Keratinocyte (primary cell): ENCODE measurements at regions not wholly inside any gene's neighbourhood (a gene's known extent, or its start where the extent isn't known, plus 50 kb on each side); places are given as distances from the start of the nearest gene placed in this dataset.

ENCODE experiments used
- DNase-seq: peaks from one replicate; pipeline ENCODE4 v3.0.0-alpha.2; 2011; ENCODE audit warnings: low read depth, missing footprints, low spot score
- FAIRE-seq: peaks from 2 replicates; lab custom pipeline; 2011; peaks lifted over from hg19 to GRCh38; lab: Jason Lieb, UNC
- H2AFZ ChIP-seq: 2 replicates; pipeline ENCODE4 v1.6.0; 2012; ENCODE audit warnings: low read length, control low read depth, inconsistent platforms; ENCODE audit not compliant: control insufficient read depth
- H3K27ac ChIP-seq: 2 replicates; pipeline ENCODE4 v1.5.1; 2011; ENCODE audit warnings: low read length; ENCODE audit not compliant: control insufficient read depth, insufficient read depth
- H3K27me3 ChIP-seq: 3 replicates; pipeline ENCODE4 v1.6.0; 2011; ENCODE audit warnings: low read length; ENCODE audit not compliant: control insufficient read depth, insufficient read depth; ENCODE audit errors: extremely low read depth
- H3K36me3 ChIP-seq, 2 experiments: 2 replicates in 1 of 2; 3 replicates in 1 of 2; pipeline ENCODE4 v1.5.1; 2011; ENCODE audit warnings: low read length in 2 of 2, mild to moderate bottlenecking in 1 of 2; ENCODE audit not compliant: control insufficient read depth in 2 of 2, insufficient read depth in 2 of 2; ENCODE audit errors: extremely low read depth in 1 of 2
- H3K4me1 ChIP-seq: 3 replicates; pipeline ENCODE4 v1.5.1; 2011; ENCODE audit warnings: low read length; ENCODE audit not compliant: control insufficient read depth, insufficient read depth; ENCODE audit errors: extremely low read depth
- H3K4me2 ChIP-seq: 3 replicates; pipeline ENCODE4 v1.6.0; 2011; ENCODE audit warnings: low read depth, low read length; ENCODE audit not compliant: control insufficient read depth, insufficient read depth; ENCODE audit errors: extremely low read depth
- H3K4me3 ChIP-seq, 3 experiments: fragments of 200-600 bp in 1 of 3; sonication (generic) in 1 of 3; 2 replicates in 2 of 3; 3 replicates in 1 of 3; pipeline ENCODE4 v1.5.1; 2011 to 2016; ENCODE audit warnings: low read length in 3 of 3, mild to moderate bottlenecking in 3 of 3, control low read depth in 2 of 3, inconsistent platforms in 1 of 3, low read depth in 1 of 3, mixed read lengths in 1 of 3, mixed run types in 1 of 3, moderate library complexity in 1 of 3; ENCODE audit not compliant: control insufficient read depth in 2 of 3, insufficient read depth in 2 of 3; ENCODE audit errors: extremely low read depth in 1 of 3
- H3K79me2 ChIP-seq: 2 replicates; pipeline ENCODE4 v1.6.0; 2012; ENCODE audit warnings: low read length; ENCODE audit not compliant: control insufficient read depth, insufficient read depth
- H3K9ac ChIP-seq: 3 replicates; pipeline ENCODE4 v1.6.0; 2011; ENCODE audit warnings: low read length; ENCODE audit not compliant: control insufficient read depth, insufficient read depth; ENCODE audit errors: extremely low read depth
- H3K9me1 ChIP-seq: 3 replicates; pipeline ENCODE4 v1.6.0; 2011; ENCODE audit warnings: low read length; ENCODE audit not compliant: control insufficient read depth, insufficient read depth; ENCODE audit errors: extremely low read depth
- H3K9me3 ChIP-seq: 2 replicates; pipeline ENCODE4 v1.5.1; 2012; ENCODE audit warnings: low read depth, low read length; ENCODE audit not compliant: control insufficient read depth
- H4K20me1 ChIP-seq: 3 replicates; pipeline ENCODE4 v1.6.0; 2011; ENCODE audit warnings: low read length; ENCODE audit not compliant: control insufficient read depth, insufficient read depth; ENCODE audit errors: extremely low read depth
- EZH2 ChIP-seq: IDR thresholded peaks from one replicate; pipeline ENCODE4 v1.6.1; 2012; ENCODE audit warnings: inconsistent platforms, mild to moderate bottlenecking, low read length, moderate library complexity
- dilution Hi-C: fragments of 300-500 bp; cut with MboI; formaldehyde crosslinking; loops from one replicate; pipeline ENCODE4 v1.7.0; 2020; ENCODE audit warnings: low sequenced_read_pairs; ENCODE audit not compliant: extremely low pct_ligation_motif_present
- TF ChIP-seq, protein P1 (sequence below), 3 experiments: IDR thresholded peaks in 1 of 3; conservative IDR thresholded peaks in 1 of 3; optimal IDR thresholded peaks in 1 of 3; 2 replicates in 2 of 3; 3 replicates in 1 of 3; pipeline versions ENCODE3 to v1.5.1; 2011; ENCODE audit warnings: low read length in 3 of 3, mild to moderate bottlenecking in 3 of 3, moderate library complexity in 2 of 3, control low read depth in 1 of 3, inconsistent platforms in 1 of 3; ENCODE audit not compliant: insufficient read depth in 2 of 3; ENCODE audit errors: extremely low read depth in 1 of 3

DNA sequence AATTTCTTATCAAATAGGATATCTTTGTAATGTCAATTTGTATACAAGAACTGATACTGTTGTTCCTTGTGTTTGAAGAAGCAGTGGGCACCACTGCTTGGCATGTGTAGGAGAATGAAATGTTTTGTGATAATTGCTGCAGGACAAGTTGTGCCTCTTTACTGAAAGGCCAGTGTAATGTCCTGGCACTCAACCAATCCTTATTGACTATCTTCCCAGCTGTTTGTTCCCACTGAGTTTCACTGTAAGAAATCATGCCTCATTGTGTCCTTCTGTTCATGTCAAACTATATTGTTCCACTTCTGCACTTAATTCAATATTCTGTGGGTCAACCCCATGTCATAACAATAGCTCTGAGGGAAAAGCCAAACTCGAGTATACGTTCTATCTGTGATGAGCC is 136.1 kb upstream of the FAM83B start:
- no peak for DNase-seq
- H3K9me1 ChIP-seq, result no peaks in the 10 kb centered on the region
- no peaks in the 10 kb centered on the region for H3K4me1 ChIP-seq
- H2AFZ ChIP-seq, result no peak overlapping the region
- no peak overlapping the region for H3K9ac ChIP-seq
- no peak overlapping the region for H3K4me2 ChIP-seq
- H3K27ac ChIP-seq, result no peak overlapping the region
- H3K36me3 ChIP-seq, result no peaks in the 10 kb centered on the region
- H3K27me3 ChIP-seq, result no peaks in the 10 kb centered on the region
- no peak for FAIRE-seq
- H3K9me3 ChIP-seq, result no peaks in the 10 kb centered on the region
- no peak for TF ChIP-seq EZH2
- TF ChIP-seq, protein P1, sequence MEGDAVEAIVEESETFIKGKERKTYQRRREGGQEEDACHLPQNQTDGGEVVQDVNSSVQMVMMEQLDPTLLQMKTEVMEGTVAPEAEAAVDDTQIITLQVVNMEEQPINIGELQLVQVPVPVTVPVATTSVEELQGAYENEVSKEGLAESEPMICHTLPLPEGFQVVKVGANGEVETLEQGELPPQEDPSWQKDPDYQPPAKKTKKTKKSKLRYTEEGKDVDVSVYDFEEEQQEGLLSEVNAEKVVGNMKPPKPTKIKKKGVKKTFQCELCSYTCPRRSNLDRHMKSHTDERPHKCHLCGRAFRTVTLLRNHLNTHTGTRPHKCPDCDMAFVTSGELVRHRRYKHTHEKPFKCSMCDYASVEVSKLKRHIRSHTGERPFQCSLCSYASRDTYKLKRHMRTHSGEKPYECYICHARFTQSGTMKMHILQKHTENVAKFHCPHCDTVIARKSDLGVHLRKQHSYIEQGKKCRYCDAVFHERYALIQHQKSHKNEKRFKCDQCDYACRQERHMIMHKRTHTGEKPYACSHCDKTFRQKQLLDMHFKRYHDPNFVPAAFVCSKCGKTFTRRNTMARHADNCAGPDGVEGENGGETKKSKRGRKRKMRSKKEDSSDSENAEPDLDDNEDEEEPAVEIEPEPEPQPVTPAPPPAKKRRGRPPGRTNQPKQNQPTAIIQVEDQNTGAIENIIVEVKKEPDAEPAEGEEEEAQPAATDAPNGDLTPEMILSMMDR (optimal IDR thresholded peaks at IDR 0.05 in 1 of 3, IDR thresholded peaks at IDR 0.05 in 1 of 3, conservative IDR thresholded peaks at IDR 0.05 in 1 of 3; ENCODE audit: extremely low read depth in 1 of 3, insufficient read depth in 2 of 3, low read length in 3 of 3), result no peak
- H3K79me2 ChIP-seq, result no peaks in the 10 kb centered on the region
- dilution Hi-C loops, result no loop called here
- no peaks in the 10 kb centered on the region for H4K20me1 ChIP-seq
- no peak overlapping the region for H3K4me3 ChIP-seq

DNA sequence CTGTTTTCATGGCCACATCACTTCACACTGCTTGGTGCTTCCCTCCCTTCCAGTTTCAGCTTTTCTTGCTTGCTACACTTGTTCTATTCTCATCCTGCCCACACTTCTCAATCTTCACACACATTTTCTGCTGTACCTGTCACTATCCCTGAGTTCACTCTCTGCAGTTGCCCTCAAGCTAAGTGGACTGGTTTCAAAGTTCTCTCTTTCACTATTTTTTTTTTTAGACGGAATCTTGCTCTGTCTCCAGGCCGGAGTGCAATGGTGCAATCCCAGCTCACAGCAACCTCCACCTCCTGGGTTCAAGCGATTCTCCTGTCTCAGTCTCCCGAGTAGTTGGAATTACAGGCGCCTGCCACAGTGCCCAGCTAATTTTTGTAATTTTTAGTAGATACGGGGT is 130.6 kb upstream of the FAM83B start:
- peak overlapping the region; percentile 47 for H2AFZ ChIP-seq

More for the DNA sequence above, 130.6 kb upstream of the FAM83B start:
- Histone ChIP-seq H3K36me3 (no peaks in the 10 kb centered on the region), H3K9me1 (no peaks in the 10 kb centered on the region), H3K27me3 (no peaks in the 10 kb centered on the region), H3K27ac (no peak overlapping the region), H3K9ac (no peak overlapping the region), H3K9me3 (no peaks in the 10 kb centered on the region), H3K4me1 (peaks cover 11% of the 10 kb centered on the region), H3K79me2 (no peaks in the 10 kb centered on the region), H3K4me2 (no peak overlapping the region), H4K20me1 (no peaks in the 10 kb centered on the region), H3K4me3 (no peak overlapping the region)
- DNase-seq, result no peak
- dilution Hi-C loops, result no loop called here
- no peak for FAIRE-seq
- TF ChIP-seq, protein P1 (optimal IDR thresholded peaks at IDR 0.05 in 1 of 3, IDR thresholded peaks at IDR 0.05 in 1 of 3, conservative IDR thresholded peaks at IDR 0.05 in 1 of 3; ENCODE audit: extremely low read depth in 1 of 3, insufficient read depth in 2 of 3, low read length in 3 of 3), result no peak
- TF ChIP-seq EZH2, result no peak
